MM.1S (cell line): ENCODE measurements at regions not wholly inside any gene's neighbourhood (a gene's known extent, or its start where the extent isn't known, plus 50 kb on each side); places are given as distances from the start of the nearest gene placed in this dataset.

ENCODE experiments used
- EZH2 ChIP-seq: fragments of 300-600 bp; sonication (generic); optimal IDR thresholded peaks from 2 replicates; pipeline ENCODE3; 2017; ENCODE audit warnings: low read depth, mild to moderate bottlenecking, antibody characterized with exemption, low read length, mixed read lengths
- TF ChIP-seq, protein P1 (sequence below): fragments of 300-600 bp; sonication (generic); IDR thresholded peaks from 2 replicates; pipeline ENCODE4 v1.5.1; 2016; ENCODE audit warnings: antibody characterized with exemption, low read length, mixed read lengths

DNA sequence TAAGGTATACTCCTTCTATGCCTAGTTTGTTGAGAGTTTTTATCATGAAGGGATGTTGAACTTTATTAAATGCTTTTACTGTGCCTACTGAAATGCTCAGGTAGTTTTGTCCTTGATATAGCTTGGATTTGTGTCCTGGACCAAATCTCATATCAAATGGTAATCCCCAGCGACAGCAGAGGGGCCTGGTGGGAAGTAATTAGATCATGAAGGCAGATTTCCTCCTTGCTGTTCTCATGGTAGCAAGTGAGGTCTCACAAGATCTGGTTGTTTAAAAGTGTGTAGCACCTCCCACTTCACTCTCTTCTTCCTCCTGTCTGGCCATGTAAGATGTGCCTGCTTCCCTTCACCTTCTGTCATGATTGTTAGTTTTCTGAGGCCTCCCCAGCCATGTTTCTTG is 78.2 kb downstream of the KIF2B start:
- TF ChIP-seq, protein P1, sequence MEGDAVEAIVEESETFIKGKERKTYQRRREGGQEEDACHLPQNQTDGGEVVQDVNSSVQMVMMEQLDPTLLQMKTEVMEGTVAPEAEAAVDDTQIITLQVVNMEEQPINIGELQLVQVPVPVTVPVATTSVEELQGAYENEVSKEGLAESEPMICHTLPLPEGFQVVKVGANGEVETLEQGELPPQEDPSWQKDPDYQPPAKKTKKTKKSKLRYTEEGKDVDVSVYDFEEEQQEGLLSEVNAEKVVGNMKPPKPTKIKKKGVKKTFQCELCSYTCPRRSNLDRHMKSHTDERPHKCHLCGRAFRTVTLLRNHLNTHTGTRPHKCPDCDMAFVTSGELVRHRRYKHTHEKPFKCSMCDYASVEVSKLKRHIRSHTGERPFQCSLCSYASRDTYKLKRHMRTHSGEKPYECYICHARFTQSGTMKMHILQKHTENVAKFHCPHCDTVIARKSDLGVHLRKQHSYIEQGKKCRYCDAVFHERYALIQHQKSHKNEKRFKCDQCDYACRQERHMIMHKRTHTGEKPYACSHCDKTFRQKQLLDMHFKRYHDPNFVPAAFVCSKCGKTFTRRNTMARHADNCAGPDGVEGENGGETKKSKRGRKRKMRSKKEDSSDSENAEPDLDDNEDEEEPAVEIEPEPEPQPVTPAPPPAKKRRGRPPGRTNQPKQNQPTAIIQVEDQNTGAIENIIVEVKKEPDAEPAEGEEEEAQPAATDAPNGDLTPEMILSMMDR, result no peak
- TF ChIP-seq EZH2, result no peak
